K562 (cell line): ENCODE measurements at regions not wholly inside any gene's neighbourhood (a gene's known extent, or its start where the extent isn't known, plus 50 kb on each side); places are given as distances from the start of the nearest gene placed in this dataset.

ENCODE experiments used
- BACH1 ChIP-seq: fragments of 200-800 bp; sonication (Bioruptor generic); IDR thresholded peaks from 2 replicates; pipeline ENCODE4 v1.6.1; 2016; ENCODE audit warnings: missing genetic modification characterization, missing compliant biosample characterization
- C11orf30 ChIP-seq: fragments of 450-650 bp; IDR thresholded peaks from 2 replicates; pipeline ENCODE4 v1.6.1; 2016; ENCODE audit warnings: low read depth, mild to moderate bottlenecking
- MED1 ChIP-seq: sonication (generic); formaldehyde crosslinking; IDR thresholded peaks from 2 replicates; pipeline ENCODE4 v1.8.1; 2023; ENCODE audit warnings: missing genetic modification reagents, borderline replicate concordance
- MTF1 ChIP-seq: fragments of 250-450 bp; sonication (Bioruptor Pico); IDR thresholded peaks from 2 replicates; pipeline ENCODE4 v1.9.0; 2021; ENCODE audit warnings: moderate library complexity, mild to moderate bottlenecking, inconsistent platforms, borderline replicate concordance
- ZNF174 ChIP-seq: fragments of 250-450 bp; sonication (Bioruptor Pico); IDR thresholded peaks from 2 replicates; pipeline ENCODE4 v1.4.0; 2020; ENCODE audit warnings: mild to moderate bottlenecking
- TF ChIP-seq, protein P1 (sequence below): fragments of 450-650 bp; IDR thresholded peaks from 2 replicates; pipeline ENCODE4 v1.6.1; 2017; ENCODE audit warnings: antibody characterized with exemption, mild to moderate bottlenecking
- TF ChIP-seq, protein P2 (sequence below): fragments of 250-450 bp; sonication (Bioruptor Pico); IDR thresholded peaks from 2 replicates; pipeline ENCODE4 v1.8.0; 2021; ENCODE audit warnings: mild to moderate bottlenecking, moderate library complexity

DNA sequence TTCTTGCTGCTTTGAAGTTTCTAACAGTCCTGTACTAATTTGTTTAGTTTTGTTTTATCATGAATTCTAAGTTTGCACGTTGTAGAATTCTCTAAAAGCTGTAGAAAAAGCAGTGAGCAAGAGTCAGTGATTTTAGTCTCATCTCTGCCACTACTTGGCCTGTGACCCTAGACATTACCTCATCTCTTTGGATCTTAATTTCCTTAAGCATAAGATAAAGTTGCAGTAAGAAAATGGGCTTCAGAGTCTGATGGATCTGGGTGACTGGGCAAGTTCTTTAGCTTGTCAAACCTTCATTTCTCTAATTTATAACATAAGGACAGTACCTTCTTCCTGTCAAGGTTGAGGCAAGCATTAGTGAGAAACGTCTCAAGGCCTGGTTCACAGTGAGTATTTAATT lies 247.9 kb downstream of the DMRT2 start (continued):
- TF ChIP-seq, protein P1, sequence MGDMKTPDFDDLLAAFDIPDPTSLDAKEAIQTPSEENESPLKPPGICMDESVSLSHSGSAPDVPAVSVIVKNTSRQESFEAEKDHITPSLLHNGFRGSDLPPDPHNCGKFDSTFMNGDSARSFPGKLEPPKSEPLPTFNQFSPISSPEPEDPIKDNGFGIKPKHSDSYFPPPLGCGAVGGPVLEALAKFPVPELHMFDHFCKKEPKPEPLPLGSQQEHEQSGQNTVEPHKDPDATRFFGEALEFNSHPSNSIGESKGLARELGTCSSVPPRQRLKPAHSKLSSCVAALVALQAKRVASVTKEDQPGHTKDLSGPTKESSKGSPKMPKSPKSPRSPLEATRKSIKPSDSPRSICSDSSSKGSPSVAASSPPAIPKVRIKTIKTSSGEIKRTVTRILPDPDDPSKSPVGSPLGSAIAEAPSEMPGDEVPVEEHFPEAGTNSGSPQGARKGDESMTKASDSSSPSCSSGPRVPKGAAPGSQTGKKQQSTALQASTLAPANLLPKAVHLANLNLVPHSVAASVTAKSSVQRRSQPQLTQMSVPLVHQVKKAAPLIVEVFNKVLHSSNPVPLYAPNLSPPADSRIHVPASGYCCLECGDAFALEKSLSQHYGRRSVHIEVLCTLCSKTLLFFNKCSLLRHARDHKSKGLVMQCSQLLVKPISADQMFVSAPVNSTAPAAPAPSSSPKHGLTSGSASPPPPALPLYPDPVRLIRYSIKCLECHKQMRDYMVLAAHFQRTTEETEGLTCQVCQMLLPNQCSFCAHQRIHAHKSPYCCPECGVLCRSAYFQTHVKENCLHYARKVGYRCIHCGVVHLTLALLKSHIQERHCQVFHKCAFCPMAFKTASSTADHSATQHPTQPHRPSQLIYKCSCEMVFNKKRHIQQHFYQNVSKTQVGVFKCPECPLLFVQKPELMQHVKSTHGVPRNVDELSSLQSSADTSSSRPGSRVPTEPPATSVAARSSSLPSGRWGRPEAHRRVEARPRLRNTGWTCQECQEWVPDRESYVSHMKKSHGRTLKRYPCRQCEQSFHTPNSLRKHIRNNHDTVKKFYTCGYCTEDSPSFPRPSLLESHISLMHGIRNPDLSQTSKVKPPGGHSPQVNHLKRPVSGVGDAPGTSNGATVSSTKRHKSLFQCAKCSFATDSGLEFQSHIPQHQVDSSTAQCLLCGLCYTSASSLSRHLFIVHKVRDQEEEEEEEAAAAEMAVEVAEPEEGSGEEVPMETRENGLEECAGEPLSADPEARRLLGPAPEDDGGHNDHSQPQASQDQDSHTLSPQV = no peak
- TF ChIP-seq C11orf30 = no peak
- TF ChIP-seq MED1 (CRISPR knock-in tag) = no peak
- no peak for TF ChIP-seq BACH1 (tag)
- TF ChIP-seq, protein P2, sequence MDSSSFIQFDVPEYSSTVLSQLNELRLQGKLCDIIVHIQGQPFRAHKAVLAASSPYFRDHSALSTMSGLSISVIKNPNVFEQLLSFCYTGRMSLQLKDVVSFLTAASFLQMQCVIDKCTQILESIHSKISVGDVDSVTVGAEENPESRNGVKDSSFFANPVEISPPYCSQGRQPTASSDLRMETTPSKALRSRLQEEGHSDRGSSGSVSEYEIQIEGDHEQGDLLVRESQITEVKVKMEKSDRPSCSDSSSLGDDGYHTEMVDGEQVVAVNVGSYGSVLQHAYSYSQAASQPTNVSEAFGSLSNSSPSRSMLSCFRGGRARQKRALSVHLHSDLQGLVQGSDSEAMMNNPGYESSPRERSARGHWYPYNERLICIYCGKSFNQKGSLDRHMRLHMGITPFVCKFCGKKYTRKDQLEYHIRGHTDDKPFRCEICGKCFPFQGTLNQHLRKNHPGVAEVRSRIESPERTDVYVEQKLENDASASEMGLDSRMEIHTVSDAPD (CRISPR knock-in tag) = no peak
- no peak for TF ChIP-seq ZNF174 (CRISPR knock-in tag)
- TF ChIP-seq MTF1 (CRISPR knock-in tag) = no peak
